Natural killer cell (primary cell): ENCODE measurements at regions not wholly inside any gene's neighbourhood (a gene's known extent, or its start where the extent isn't known, plus 50 kb on each side); places are given as distances from the start of the nearest gene placed in this dataset.

Experiments used
- ATAC-seq, 3 donors: fragments of 150-1000 bp in 2 of 3; fragments of 200-7000 bp in 1 of 3; cut with Tn5 transposase; 1 replicate in 1 of 3; 2 replicates in 2 of 3; pipeline ENCODE4 v1.10.0; 2021; ENCODE audit warnings: mild to moderate bottlenecking in 2 of 3, moderate library complexity in 2 of 3
- DNase-seq, 2 donors: peaks; one replicate each; pipeline versions ENCODE4 v3.0.0 to v3.0.0-alpha.2; 2013 to 2021; ENCODE audit warnings: mixed read lengths in 1 of 2
- H3K27ac ChIP-seq: one replicate; pipeline ENCODE4 v1.5.1; 2013; ENCODE audit warnings: mild to moderate bottlenecking, low read length
- H3K27me3 ChIP-seq: one replicate; pipeline ENCODE4 v1.6.1; 2013; ENCODE audit warnings: low read length; ENCODE audit not compliant: control insufficient read depth, insufficient read depth
- H3K36me3 ChIP-seq: one replicate; pipeline ENCODE4 v1.6.1; 2013; ENCODE audit warnings: low read length; ENCODE audit not compliant: control insufficient read depth, insufficient read depth
- H3K4me1 ChIP-seq: one replicate; pipeline ENCODE4 v1.6.1; 2013; ENCODE audit warnings: low read length; ENCODE audit not compliant: control insufficient read depth, insufficient read depth
- H3K4me3 ChIP-seq: one replicate; pipeline ENCODE4 v1.5.1; 2013; ENCODE audit warnings: low read length
- H3K9me3 ChIP-seq: one replicate; pipeline ENCODE4 v1.6.1; 2013; ENCODE audit warnings: low read length; ENCODE audit not compliant: control insufficient read depth, insufficient read depth
- H3K27ac Mint-ChIP-seq, 2 donors: one replicate each; pipeline ENCODE4 v1.8.0; 2022; ENCODE audit warnings: mild to moderate bottlenecking in 2 of 2, mixed read lengths in 2 of 2, moderate library complexity in 1 of 2
- H3K27me3 Mint-ChIP-seq, 2 donors: one replicate each; pipeline ENCODE4 v1.8.0; 2022; ENCODE audit warnings: low read depth in 2 of 2, mixed read lengths in 2 of 2
- H3K36me3 Mint-ChIP-seq: one replicate; pipeline ENCODE4 v1.8.0; 2022; ENCODE audit warnings: mixed read lengths
- H3K4me1 Mint-ChIP-seq, 2 donors: one replicate each; pipeline ENCODE4 v1.8.0; 2022; ENCODE audit warnings: mixed read lengths in 2 of 2
- H3K4me3 Mint-ChIP-seq: one replicate; pipeline ENCODE4 v1.8.0; 2022; ENCODE audit warnings: mild to moderate bottlenecking, moderate library complexity, mixed read lengths
- H3K9me3 Mint-ChIP-seq, 2 donors: one replicate each; pipeline ENCODE4 v1.8.0; 2022; ENCODE audit warnings: mixed read lengths in 2 of 2
- WGBS: methylation state at CpG from one replicate; pipeline ENCODE4 v1.1.7; 2013; ENCODE audit warnings: missing lambda C conversion rate; ENCODE audit not compliant: insufficient coverage; 5-methylcytosine and 5-hydroxymethylcytosine counted together
- intact Hi-C: fragments of 100-400 bp; cut with micrococcal nuclease; formaldehyde crosslinking; loops from one replicate; pipeline ENCODE4 v1.14.2; 2022
- TF ChIP-seq, protein P1 (sequence below): fragments of 200-600 bp; IDR thresholded peaks from one replicate; pipeline ENCODE4 v1.8.0; 2022; ENCODE audit warnings: antibody characterized with exemption

DNA sequence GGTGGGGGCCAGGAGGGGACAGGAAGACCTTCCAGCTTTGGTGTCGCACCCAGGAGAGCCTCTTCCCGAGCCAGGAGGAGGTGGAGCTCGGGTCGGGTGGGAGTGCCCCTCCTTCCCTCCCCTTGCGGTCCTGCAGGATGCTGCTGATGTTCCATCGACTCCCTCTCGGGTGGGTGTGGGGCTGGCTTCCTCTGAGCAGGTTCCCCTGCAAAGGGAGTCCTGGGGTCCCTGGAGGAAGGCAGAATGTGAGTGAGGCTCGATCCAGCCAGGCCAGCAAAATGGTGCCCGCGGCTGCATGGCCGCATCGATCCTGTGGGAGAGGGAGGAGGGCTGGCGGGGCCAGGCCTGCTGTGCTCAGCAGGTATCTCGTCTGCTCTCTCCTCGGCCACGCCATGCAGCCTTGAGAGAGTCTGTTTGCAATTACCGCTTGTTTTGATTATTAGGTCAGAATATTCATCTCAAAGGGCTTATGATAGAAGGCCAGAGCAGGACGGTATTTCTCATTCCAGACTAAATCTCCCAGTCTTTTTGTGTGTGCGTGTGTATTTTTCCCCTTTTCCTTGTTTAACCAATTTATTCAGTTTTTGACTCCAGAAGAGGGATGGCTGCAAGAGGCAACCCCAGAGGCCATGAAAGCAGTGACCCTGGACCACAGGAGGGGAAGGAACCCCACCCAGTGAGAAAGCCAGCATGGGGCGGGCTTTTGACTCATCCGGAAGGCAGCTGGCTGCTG is 137.3 kb upstream of the ZMIZ1 start:
- TF ChIP-seq, protein P1, sequence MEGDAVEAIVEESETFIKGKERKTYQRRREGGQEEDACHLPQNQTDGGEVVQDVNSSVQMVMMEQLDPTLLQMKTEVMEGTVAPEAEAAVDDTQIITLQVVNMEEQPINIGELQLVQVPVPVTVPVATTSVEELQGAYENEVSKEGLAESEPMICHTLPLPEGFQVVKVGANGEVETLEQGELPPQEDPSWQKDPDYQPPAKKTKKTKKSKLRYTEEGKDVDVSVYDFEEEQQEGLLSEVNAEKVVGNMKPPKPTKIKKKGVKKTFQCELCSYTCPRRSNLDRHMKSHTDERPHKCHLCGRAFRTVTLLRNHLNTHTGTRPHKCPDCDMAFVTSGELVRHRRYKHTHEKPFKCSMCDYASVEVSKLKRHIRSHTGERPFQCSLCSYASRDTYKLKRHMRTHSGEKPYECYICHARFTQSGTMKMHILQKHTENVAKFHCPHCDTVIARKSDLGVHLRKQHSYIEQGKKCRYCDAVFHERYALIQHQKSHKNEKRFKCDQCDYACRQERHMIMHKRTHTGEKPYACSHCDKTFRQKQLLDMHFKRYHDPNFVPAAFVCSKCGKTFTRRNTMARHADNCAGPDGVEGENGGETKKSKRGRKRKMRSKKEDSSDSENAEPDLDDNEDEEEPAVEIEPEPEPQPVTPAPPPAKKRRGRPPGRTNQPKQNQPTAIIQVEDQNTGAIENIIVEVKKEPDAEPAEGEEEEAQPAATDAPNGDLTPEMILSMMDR: no peak
- Histone ChIP-seq H3K27ac (no peak overlapping the region), H3K4me3 (no peak overlapping the region), H3K9me3 (no peaks in the 10 kb centered on the region), H3K27me3 (no peaks in the 10 kb centered on the region), H3K4me1 (no peaks in the 10 kb centered on the region), H3K36me3 (no peaks in the 10 kb centered on the region)
- H3K27ac Mint-ChIP-seq: no peak overlapping the region
- H3K4me3 Mint-ChIP-seq: no peak overlapping the region
- 87% methylated on average over 21 of the region's 21 CpGs for WGBS
- H3K36me3 Mint-ChIP-seq: no peaks in the 10 kb centered on the region
- ATAC-seq (no peak), DNase-seq (no peak)
- no peaks in the 10 kb centered on the region for H3K4me1 Mint-ChIP-seq
- H3K9me3 Mint-ChIP-seq: no peaks in the 10 kb centered on the region
- intact Hi-C loops: no loop called here
- no peaks in the 10 kb centered on the region for H3K27me3 Mint-ChIP-seq

DNA sequence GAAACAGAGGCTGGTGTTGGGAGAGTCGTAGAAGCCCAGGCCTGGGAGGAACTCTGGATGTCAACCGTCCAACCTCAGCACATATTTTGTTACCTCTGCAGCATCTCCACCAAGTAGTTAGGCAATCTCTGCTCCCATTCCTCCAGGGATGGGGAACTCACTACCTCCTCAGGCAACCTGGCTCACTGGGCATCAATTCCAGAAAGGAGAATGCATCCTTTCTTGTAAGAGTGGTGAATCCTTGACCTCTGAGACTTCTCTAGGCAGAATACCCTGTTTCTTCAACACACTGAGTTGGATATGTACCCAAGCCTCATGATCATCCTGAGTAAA is 136.7 kb upstream of the ZMIZ1 start:
- H3K36me3 Mint-ChIP-seq: no peaks in the 10 kb centered on the region
- H3K4me1 Mint-ChIP-seq: no peaks in the 10 kb centered on the region

DNA sequence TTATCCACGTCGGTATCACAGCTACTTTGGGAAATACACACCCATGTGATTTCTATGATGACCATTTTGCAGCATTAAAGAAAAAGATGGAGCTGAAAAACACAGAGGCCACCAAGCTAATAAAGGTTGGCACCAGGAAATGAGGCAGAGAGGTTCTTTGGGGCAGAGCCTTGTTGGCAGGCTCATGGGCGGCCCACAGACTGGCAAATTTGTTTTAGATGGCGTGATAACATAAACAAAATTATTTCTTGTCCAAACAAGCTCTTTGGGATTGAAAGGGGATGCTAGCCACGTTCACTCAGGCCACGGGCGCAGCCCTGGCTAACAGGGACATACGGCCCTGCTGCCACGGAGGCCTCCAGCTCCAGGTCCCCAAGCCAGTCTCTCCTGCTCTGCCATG is 135.9 kb upstream of the ZMIZ1 start:
- ATAC-seq: no peak
- H3K27me3 ChIP-seq: no peaks in the 10 kb centered on the region
- H3K4me3 ChIP-seq: no peak overlapping the region
- H3K27ac ChIP-seq: no peak overlapping the region
- WGBS: 88% methylated on average over 9 of the region's 9 CpGs
- H3K36me3 Mint-ChIP-seq: no peaks in the 10 kb centered on the region
- H3K9me3 Mint-ChIP-seq: no peaks in the 10 kb centered on the region
- H3K36me3 ChIP-seq: no peaks in the 10 kb centered on the region
- TF ChIP-seq, protein P1: no peak
- H3K4me1 ChIP-seq: no peaks in the 10 kb centered on the region
- peaks cover 0 to 7% of the 10 kb centered on the region in 2 donors for H3K4me1 Mint-ChIP-seq
- DNase-seq: no peak
- H3K4me3 Mint-ChIP-seq: no peak overlapping the region
- no peak overlapping the region for H3K27ac Mint-ChIP-seq
- H3K9me3 ChIP-seq: no peaks in the 10 kb centered on the region
- H3K27me3 Mint-ChIP-seq: no peaks in the 10 kb centered on the region
- intact Hi-C loops: no loop called here

More for the DNA sequence above, 136.7 kb upstream of the ZMIZ1 start:
- Histone ChIP-seq H3K4me1 (no peaks in the 10 kb centered on the region), H3K4me3 (no peak overlapping the region), H3K27me3 (no peaks in the 10 kb centered on the region), H3K9me3 (no peaks in the 10 kb centered on the region), H3K27ac (no peak overlapping the region), H3K36me3 (no peaks in the 10 kb centered on the region)
- Mint-ChIP-seq H3K4me3 (no peak overlapping the region), H3K27me3 (no peaks in the 10 kb centered on the region), H3K27ac (no peak overlapping the region), H3K9me3 (no peaks in the 10 kb centered on the region)
- intact Hi-C loops: no loop called here
- DNase-seq (no peak), ATAC-seq (no peak)
- WGBS: 88% methylated on average over 2 of the region's 2 CpGs
- TF ChIP-seq, protein P1: no peak
